ENCODE measurements at regions not wholly inside any gene's neighbourhood (a gene's known extent, or its start where the extent isn't known, plus 50 kb on each side); places are given as distances from the start of the nearest gene placed in this dataset.

DNA sequence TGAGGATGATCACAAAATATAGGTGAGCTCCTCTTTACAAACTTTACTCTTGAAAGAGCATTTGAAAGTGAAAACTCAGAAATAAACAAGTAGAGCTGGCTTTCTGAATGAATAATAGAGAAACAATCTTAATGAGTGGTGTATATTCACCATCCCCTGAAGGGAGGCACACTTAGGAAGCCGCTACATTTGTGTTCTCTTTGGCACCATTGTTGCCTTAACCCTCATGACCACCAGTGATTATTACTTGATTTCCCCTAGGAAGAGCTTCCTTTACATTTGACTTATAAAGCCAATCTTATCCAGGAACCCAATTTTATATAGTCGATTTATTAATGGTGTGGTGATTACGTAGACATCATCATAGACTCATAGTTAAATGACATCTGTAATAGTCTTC, 883.9 kb downstream of the TBL1XR1 start:
- no peaks in the 10 kb centered on the region for H3K27me3 ChIP-seq (ENCODE audit: low read depth, low read length)
- no peaks in the 10 kb centered on the region for H3K36me3 ChIP-seq (ENCODE audit: control insufficient read depth in 1 of 2, insufficient read depth in 2 of 2, low read length in 2 of 2)
- H3K4me3 ChIP-seq (ENCODE audit: low read depth in 1 of 2, low read length in 2 of 2) = no peak overlapping the region
- no peaks in the 10 kb centered on the region for H3K9me3 ChIP-seq (ENCODE audit: control insufficient read depth in 1 of 2, low read length in 2 of 2)
- H3K27ac ChIP-seq (ENCODE audit: low read length) = no peak overlapping the region
- no peaks in the 10 kb centered on the region for H3K4me1 ChIP-seq (ENCODE audit: control insufficient read depth in 1 of 2, insufficient read depth in 2 of 2, low read length in 2 of 2)

DNA sequence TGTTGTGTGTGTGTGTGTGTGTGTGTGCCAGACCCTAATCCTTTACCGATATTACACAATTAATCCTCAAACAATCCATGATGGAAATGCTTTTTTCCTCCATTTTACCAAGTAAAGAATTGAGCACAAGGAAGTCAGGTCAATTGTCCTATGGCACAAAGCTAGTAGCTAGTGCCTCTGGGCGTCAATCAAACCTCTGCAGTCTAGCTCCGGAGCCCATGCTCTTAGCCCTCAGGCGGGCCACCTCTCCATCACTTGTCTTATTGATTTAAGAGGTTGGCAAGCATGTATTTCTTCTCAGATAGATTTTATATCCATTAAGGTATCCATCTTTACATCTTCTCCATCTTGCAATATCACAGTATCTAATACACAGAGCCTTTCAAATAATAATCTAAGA, 886.6 kb downstream of the TBL1XR1 start:
- Histone ChIP-seq H3K36me3 (ENCODE audit: control insufficient read depth in 1 of 2, insufficient read depth in 2 of 2, low read length in 2 of 2) (no peaks in the 10 kb centered on the region), H3K4me1 (ENCODE audit: control insufficient read depth in 1 of 2, insufficient read depth in 2 of 2, low read length in 2 of 2) (no peaks in the 10 kb centered on the region), H3K9me3 (ENCODE audit: control insufficient read depth in 1 of 2, low read length in 2 of 2) (no peaks in the 10 kb centered on the region), H3K27ac (ENCODE audit: low read length) (no peak overlapping the region), H3K4me3 (ENCODE audit: low read depth in 1 of 2, low read length in 2 of 2) (no peak overlapping the region), H3K27me3 (ENCODE audit: low read depth, low read length) (no peaks in the 10 kb centered on the region)

DNA sequence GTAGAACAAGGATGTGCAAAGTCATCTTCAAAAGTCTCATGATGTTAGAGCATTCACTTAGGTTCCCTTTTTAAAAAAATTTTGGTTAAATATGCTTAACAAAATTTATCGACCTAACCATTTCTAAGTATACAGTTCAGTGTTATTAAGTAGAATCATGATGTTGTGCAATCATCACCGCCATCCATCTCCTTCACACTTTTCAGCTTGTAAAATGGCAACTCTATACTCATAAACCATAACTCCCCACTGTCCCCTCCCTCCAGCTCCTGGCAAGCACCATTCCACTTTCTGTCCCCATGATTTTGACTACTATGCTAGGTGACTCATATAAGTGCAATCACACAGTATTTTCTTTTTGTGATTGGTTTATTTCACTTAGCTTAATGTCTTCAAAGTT, 895.0 kb downstream of the TBL1XR1 start:
- H3K27ac ChIP-seq (ENCODE audit: low read length) = no peak overlapping the region
- no peak overlapping the region for H3K4me3 ChIP-seq (ENCODE audit: low read depth in 1 of 2, low read length in 2 of 2)
- no peaks in the 10 kb centered on the region for H3K9me3 ChIP-seq (ENCODE audit: control insufficient read depth in 1 of 2, low read length in 2 of 2)
- H3K27me3 ChIP-seq (ENCODE audit: low read depth, low read length) = no peaks in the 10 kb centered on the region
- no peaks in the 10 kb centered on the region for H3K36me3 ChIP-seq (ENCODE audit: control insufficient read depth in 1 of 2, insufficient read depth in 2 of 2, low read length in 2 of 2)
- H3K4me1 ChIP-seq (ENCODE audit: control insufficient read depth in 1 of 2, insufficient read depth in 2 of 2, low read length in 2 of 2) = no peaks in the 10 kb centered on the region

DNA sequence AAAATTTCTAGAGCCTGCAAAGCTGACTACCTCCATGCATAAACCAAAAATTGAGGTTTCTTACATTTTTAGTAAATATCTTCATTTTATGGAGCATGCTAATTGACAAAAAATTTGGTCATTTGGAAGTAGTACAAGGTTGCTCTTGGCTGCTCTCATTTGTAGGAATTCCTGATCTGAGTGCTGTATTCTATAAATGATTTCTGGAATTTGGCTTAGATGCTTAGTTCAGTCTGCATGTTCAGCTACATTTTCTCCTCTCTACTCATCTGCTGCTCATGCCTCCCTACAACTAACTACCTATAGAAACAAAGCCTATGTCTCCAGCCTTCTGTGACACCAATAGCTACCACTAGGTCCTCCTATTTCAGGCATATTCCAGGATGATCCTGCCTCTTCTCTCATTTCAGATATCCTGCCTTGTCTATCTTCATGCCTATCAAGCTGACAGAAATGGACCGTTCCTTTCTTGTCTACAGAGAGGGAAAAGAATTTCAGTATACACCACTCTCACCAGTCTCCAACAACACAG, 901.1 kb downstream of the TBL1XR1 start:
- Histone ChIP-seq H3K4me1 (ENCODE audit: control insufficient read depth in 1 of 2, insufficient read depth in 2 of 2, low read length in 2 of 2) (no peaks in the 10 kb centered on the region), H3K36me3 (ENCODE audit: control insufficient read depth in 1 of 2, insufficient read depth in 2 of 2, low read length in 2 of 2) (no peaks in the 10 kb centered on the region), H3K27ac (ENCODE audit: low read length) (no peak overlapping the region), H3K27me3 (ENCODE audit: low read depth, low read length) (no peaks in the 10 kb centered on the region), H3K9me3 (ENCODE audit: control insufficient read depth in 1 of 2, low read length in 2 of 2) (no peaks in the 10 kb centered on the region), H3K4me3 (ENCODE audit: low read depth in 1 of 2, low read length in 2 of 2) (no peak overlapping the region)

DNA sequence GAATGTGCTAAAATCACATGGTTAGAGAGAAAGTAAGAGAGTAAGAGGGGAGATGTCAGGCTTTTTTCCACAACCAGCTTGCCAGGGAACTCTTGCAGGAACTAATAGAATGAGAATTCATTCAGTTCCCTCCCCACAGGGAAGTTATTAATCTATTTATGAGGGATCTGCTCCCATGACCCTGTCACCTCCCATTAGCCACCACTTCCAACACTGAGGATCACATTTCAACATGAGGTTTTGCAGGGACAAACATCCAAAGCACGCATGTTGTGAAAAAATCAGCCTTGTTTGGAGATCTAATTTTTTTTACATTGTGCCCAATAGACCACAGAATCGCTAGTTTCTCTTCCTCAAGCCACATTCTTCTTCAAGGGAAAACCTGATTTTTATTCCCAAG, 904.0 kb downstream of the TBL1XR1 start:
- Histone ChIP-seq H3K27me3 (ENCODE audit: low read depth, low read length) (no peaks in the 10 kb centered on the region), H3K27ac (ENCODE audit: low read length) (no peak overlapping the region), H3K9me3 (ENCODE audit: control insufficient read depth in 1 of 2, low read length in 2 of 2) (no peaks in the 10 kb centered on the region), H3K4me3 (ENCODE audit: low read depth in 1 of 2, low read length in 2 of 2) (no peak overlapping the region), H3K36me3 (ENCODE audit: control insufficient read depth in 1 of 2, insufficient read depth in 2 of 2, low read length in 2 of 2) (no peaks in the 10 kb centered on the region), H3K4me1 (ENCODE audit: control insufficient read depth in 1 of 2, insufficient read depth in 2 of 2, low read length in 2 of 2) (no peaks in the 10 kb centered on the region)

DNA sequence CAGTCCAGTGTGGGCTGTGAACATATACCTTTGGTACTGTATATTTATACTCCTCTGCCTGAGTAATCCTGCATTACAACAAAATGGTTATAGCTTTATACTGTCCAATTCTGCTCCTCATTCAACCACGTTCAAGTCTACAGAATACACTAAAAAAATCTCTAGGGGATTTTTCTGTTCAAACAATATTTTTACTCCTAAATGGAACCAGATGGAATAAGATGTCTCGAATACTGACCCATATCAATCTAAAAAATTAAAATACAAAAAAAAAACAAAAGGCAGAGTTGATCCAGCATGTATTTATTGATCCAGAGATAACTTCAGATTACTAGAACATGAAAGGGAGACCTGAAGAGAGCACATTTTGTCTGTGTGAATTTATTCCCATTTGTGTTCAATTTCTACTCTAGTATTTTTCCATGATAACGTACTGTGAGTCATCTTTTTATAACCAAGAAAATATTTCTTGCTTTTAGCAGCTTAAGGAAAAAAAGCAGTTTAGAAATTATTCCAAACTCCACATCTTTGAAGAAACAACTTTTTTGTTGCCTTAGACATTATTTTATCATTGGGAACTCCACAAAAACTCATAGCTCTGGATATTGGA, 910.7 kb downstream of the TBL1XR1 start:
- H3K4me1 ChIP-seq (ENCODE audit: control insufficient read depth in 1 of 2, insufficient read depth in 2 of 2, low read length in 2 of 2) = no peaks in the 10 kb centered on the region
- no peaks in the 10 kb centered on the region for H3K27me3 ChIP-seq (ENCODE audit: low read depth, low read length)
- no peak overlapping the region for H3K4me3 ChIP-seq (ENCODE audit: low read depth in 1 of 2, low read length in 2 of 2)
- H3K9me3 ChIP-seq (ENCODE audit: control insufficient read depth in 1 of 2, low read length in 2 of 2) = no peaks in the 10 kb centered on the region
- no peak overlapping the region for H3K27ac ChIP-seq (ENCODE audit: low read length)
- H3K36me3 ChIP-seq (ENCODE audit: control insufficient read depth in 1 of 2, insufficient read depth in 2 of 2, low read length in 2 of 2) = no peaks in the 10 kb centered on the region

DNA sequence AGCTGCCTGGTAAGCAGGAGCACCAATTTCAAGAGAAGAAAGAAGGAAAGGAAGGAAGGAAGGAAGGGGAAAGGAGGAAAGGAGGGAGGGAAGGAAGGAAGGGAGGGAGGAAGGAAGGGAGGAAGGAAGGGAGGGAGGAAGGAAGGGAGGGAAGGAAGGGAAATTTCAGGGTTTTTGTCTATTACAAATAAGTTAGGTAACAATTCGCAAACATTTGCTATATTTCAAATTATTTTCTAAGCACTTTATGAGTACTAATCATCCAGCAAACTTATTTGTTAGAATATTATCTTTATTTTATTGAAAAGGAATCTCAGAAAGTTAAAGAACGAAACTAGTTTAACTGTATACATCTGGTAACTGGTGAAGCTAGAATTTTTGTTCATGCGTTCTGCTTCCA, 921.7 kb downstream of the TBL1XR1 start:
- H3K4me1 ChIP-seq (ENCODE audit: control insufficient read depth in 1 of 2, insufficient read depth in 2 of 2, low read length in 2 of 2) = no peaks in the 10 kb centered on the region
- H3K27ac ChIP-seq (ENCODE audit: low read length) = no peak overlapping the region
- no peak overlapping the region for H3K4me3 ChIP-seq (ENCODE audit: low read depth in 1 of 2, low read length in 2 of 2)
- H3K9me3 ChIP-seq (ENCODE audit: control insufficient read depth in 1 of 2, low read length in 2 of 2) = no peaks in the 10 kb centered on the region
- no peaks in the 10 kb centered on the region for H3K36me3 ChIP-seq (ENCODE audit: control insufficient read depth in 1 of 2, insufficient read depth in 2 of 2, low read length in 2 of 2)
- H3K27me3 ChIP-seq (ENCODE audit: low read depth, low read length) = no peaks in the 10 kb centered on the region

DNA sequence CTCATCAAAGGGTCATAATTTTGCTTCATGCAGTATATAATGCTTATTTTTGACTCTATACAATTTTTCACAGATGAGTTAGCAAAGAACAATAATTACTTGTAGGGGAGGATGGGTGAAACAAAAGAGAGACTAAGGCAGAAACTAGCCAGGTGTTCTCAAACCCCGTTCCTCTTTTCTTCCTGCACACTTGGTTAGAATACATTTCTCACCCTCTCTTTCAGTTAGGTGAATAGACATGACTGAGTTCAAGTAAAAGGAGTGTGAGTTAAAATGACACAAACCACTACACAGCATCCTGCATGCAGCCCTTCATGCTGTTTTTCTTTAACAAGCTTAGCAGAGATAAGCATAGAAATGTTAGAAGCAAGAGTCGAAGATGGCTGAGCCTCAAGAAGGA, 922.2 kb downstream of the TBL1XR1 start:
- H3K27ac ChIP-seq (ENCODE audit: low read length) = no peak overlapping the region
- H3K27me3 ChIP-seq (ENCODE audit: low read depth, low read length) = no peaks in the 10 kb centered on the region
- H3K4me1 ChIP-seq (ENCODE audit: control insufficient read depth in 1 of 2, insufficient read depth in 2 of 2, low read length in 2 of 2) = no peaks in the 10 kb centered on the region
- no peak overlapping the region for H3K4me3 ChIP-seq (ENCODE audit: low read depth in 1 of 2, low read length in 2 of 2)
- H3K9me3 ChIP-seq (ENCODE audit: control insufficient read depth in 1 of 2, low read length in 2 of 2) = peaks cover 0 to under 1% of the 10 kb centered on the region in 2 donors
- H3K36me3 ChIP-seq (ENCODE audit: control insufficient read depth in 1 of 2, insufficient read depth in 2 of 2, low read length in 2 of 2) = no peaks in the 10 kb centered on the region

DNA sequence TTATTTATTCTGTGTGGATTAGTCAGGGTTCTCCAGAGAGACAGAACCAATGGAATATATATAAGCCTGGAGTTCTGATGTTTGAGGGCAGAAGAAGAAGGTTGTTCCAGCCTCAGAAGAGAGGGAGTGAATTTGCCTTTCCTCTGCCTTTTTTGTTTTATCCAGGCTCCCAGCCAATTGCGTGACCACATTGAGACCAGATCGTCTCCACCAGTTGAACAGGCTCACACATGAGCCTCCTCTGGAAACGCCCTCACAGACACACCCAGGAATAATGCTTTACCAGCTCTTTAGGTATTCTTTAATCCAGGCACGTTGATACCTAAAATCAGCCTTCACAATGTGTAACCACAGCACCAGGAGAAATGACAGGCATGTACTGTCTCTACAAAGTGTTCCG, 923.1 kb downstream of the TBL1XR1 start:
- no peaks in the 10 kb centered on the region for H3K36me3 ChIP-seq (ENCODE audit: control insufficient read depth in 1 of 2, insufficient read depth in 2 of 2, low read length in 2 of 2)
- H3K4me1 ChIP-seq (ENCODE audit: control insufficient read depth in 1 of 2, insufficient read depth in 2 of 2, low read length in 2 of 2) = no peaks in the 10 kb centered on the region
- no peak overlapping the region for H3K27ac ChIP-seq (ENCODE audit: low read length)
- H3K9me3 ChIP-seq (ENCODE audit: control insufficient read depth in 1 of 2, low read length in 2 of 2) = peaks cover 0 to 6% of the 10 kb centered on the region in 2 donors
- H3K27me3 ChIP-seq (ENCODE audit: low read depth, low read length) = no peaks in the 10 kb centered on the region
- no peak overlapping the region for H3K4me3 ChIP-seq (ENCODE audit: low read depth in 1 of 2, low read length in 2 of 2)

DNA sequence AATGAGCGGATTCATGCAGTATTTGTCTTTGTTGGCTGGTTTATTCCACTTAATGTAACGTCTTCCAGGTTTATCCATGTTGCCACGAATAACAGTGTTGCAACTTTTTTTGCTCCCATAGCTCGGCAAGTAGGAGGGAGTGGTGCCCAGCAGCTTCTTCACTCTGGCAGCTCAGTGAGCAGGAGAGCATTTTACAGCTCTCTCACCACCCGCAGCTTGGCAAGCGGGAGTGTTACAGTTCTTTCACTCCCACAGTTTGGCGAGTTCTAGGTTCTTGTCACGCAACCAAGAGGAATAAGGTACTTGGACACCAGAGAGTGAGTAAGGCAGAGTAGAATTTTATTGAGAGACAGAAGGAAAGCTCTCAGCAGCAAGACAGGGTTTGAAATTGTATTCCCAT, 935.2 kb downstream of the TBL1XR1 start:
- Histone ChIP-seq H3K27me3 (ENCODE audit: low read depth, low read length) (no peaks in the 10 kb centered on the region), H3K4me1 (ENCODE audit: control insufficient read depth in 1 of 2, insufficient read depth in 2 of 2, low read length in 2 of 2) (no peaks in the 10 kb centered on the region)

DNA sequence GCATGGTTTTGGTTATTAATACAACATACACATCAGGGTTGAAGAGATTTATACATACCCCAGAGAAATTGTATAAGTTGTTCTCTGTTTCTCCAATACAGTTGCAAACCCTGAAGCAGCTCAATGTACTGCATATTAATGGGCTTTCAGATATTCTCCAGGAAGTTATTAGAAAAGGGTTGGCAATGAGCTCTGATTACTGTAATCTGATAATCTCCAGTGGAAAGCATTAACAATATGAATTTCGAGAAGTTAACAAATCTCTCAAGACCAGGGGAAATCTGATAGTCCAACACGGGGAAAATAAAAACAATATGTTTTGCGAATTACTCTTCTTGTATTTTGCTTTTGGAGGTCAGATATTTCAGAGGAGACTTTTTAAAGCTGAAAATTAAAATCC, 950.1 kb downstream of the TBL1XR1 start:
- Histone ChIP-seq H3K4me3 (ENCODE audit: low read depth in 1 of 2, low read length in 2 of 2) (no peak overlapping the region), H3K36me3 (ENCODE audit: control insufficient read depth in 1 of 2, insufficient read depth in 2 of 2, low read length in 2 of 2) (no peaks in the 10 kb centered on the region), H3K27ac (ENCODE audit: low read length) (no peak overlapping the region), H3K9me3 (ENCODE audit: control insufficient read depth in 1 of 2, low read length in 2 of 2) (peaks cover 0 to 3% of the 10 kb centered on the region in 2 donors), H3K4me1 (ENCODE audit: control insufficient read depth in 1 of 2, insufficient read depth in 2 of 2, low read length in 2 of 2) (no peaks in the 10 kb centered on the region), H3K27me3 (ENCODE audit: low read depth, low read length) (no peaks in the 10 kb centered on the region)

More for the DNA sequence above, 935.2 kb downstream of the TBL1XR1 start:
- H3K27ac ChIP-seq (ENCODE audit: low read length) = no peak overlapping the region
- peaks cover 0 to 4% of the 10 kb centered on the region in 2 donors for H3K9me3 ChIP-seq (ENCODE audit: control insufficient read depth in 1 of 2, low read length in 2 of 2)
- no peak overlapping the region for H3K4me3 ChIP-seq (ENCODE audit: low read depth in 1 of 2, low read length in 2 of 2)
- no peaks in the 10 kb centered on the region for H3K36me3 ChIP-seq (ENCODE audit: control insufficient read depth in 1 of 2, insufficient read depth in 2 of 2, low read length in 2 of 2)

DNA sequence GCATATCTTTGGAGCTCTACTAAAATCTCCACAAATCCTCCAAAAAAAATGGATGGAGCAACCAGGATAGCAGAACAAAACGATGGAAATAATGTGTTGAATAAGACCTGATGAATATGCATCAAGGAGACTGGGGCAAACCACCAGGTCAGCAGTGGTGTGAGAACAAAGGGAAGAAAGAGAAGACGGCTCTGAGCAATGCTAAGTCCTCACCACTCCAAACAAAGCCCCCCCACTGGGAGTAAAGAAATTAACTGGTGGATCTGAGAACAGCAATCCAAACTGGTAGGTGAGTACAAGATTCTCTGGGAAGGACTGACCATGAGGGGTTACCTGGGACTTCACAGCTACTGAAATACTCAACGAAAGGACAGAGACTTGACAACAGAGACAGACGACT, 977.3 kb downstream of the TBL1XR1 start:
- no peak overlapping the region for H3K27ac ChIP-seq (ENCODE audit: low read length)
- H3K4me1 ChIP-seq (ENCODE audit: control insufficient read depth in 1 of 2, insufficient read depth in 2 of 2, low read length in 2 of 2) = no peaks in the 10 kb centered on the region
- H3K9me3 ChIP-seq (ENCODE audit: control insufficient read depth in 1 of 2, low read length in 2 of 2) = no peaks in the 10 kb centered on the region
- no peaks in the 10 kb centered on the region for H3K27me3 ChIP-seq (ENCODE audit: low read depth, low read length)
- H3K36me3 ChIP-seq (ENCODE audit: control insufficient read depth in 1 of 2, insufficient read depth in 2 of 2, low read length in 2 of 2) = no peaks in the 10 kb centered on the region
- H3K4me3 ChIP-seq (ENCODE audit: low read depth in 1 of 2, low read length in 2 of 2) = no peak overlapping the region

All from muscle layer of duodenum (tissue), 2 donors.